Neural crest cell (in vitro differentiated cells): ENCODE measurements at regions not wholly inside any gene's neighbourhood (a gene's known extent, or its start where the extent isn't known, plus 50 kb on each side); places are given as distances from the start of the nearest gene placed in this dataset.

Source experiments
- DNase-seq: peaks from one replicate; pipeline ENCODE4 v3.0.0; 2021; ENCODE audit warnings: low read depth, mixed read lengths, low spot score
- H3K27ac Mint-ChIP-seq: one replicate; pipeline ENCODE4 v1.8.0; 2021; ENCODE audit warnings: mild to moderate bottlenecking, mixed read lengths; ENCODE audit not compliant: unreplicated experiment
- H3K27me3 Mint-ChIP-seq: 2 replicates; pipeline ENCODE4 v1.8.0; 2021; ENCODE audit warnings: low read depth, mild to moderate bottlenecking, mixed read lengths
- H3K36me3 Mint-ChIP-seq: 2 replicates; pipeline ENCODE4 v1.8.0; 2021; ENCODE audit warnings: low read depth, mild to moderate bottlenecking, mixed read lengths
- H3K4me1 Mint-ChIP-seq: 2 replicates; pipeline ENCODE4 v1.8.0; 2021; ENCODE audit warnings: mixed read lengths
- H3K4me3 Mint-ChIP-seq: one replicate; pipeline ENCODE4 v1.8.0; 2021; ENCODE audit warnings: mild to moderate bottlenecking, mixed read lengths
- H3K9me3 Mint-ChIP-seq: 2 replicates; pipeline ENCODE4 v1.8.0; 2021; ENCODE audit warnings: mixed read lengths
- CTCF ChIP-seq: fragments of 200-600 bp; sonication (generic); conservative IDR thresholded peaks from 2 replicates; pipeline ENCODE4 v1.5.0; 2021; ENCODE audit warnings: antibody characterized with exemption, mild to moderate bottlenecking

DNA sequence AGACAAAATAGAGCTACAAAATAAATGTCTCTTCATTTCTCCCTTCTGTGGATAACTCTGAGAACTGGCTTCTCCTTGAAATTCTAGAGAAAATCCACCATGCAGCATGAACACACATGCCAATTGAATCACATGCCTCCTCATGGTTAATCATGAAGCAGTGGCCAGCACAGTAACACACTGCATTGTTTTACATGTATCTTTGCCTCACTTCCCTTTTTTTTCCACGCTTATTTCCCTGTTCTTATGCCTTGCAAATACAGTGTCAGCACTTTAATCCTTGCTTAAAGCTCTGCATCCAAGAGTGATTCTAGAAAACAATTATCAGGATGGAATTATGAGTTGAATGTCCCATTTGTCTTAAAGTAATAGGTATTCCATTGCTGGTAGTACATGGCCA, 50.3 kb upstream of the ZBTB7C start:
- Mint-ChIP-seq H3K27ac (no peak overlapping the region), H3K4me3 (no peak overlapping the region), H3K4me1 (peaks cover 8% of the 10 kb centered on the region), H3K36me3 (no peaks in the 10 kb centered on the region), H3K9me3 (no peaks in the 10 kb centered on the region), H3K27me3 (no peaks in the 10 kb centered on the region)
- no peak for TF ChIP-seq CTCF
- no peak for DNase-seq

DNA sequence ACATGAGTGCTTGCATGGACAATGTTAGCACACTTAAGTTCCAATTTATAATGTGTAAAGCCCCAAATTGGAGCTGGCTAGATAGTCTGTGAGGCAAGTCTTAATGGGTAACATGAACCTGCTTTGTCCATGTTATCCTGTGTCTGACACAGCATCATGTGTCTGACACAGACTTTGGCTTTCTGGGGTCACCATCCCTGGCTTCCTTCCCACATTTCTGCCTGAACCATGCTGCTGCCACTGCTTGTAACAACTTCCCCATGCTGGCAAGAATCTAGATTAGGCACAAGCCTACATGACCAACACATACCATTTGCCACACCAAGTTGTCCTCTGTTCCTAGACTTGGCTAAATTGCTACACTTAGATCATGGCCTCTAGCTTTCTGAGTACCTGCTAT, 49.8 kb upstream of the ZBTB7C start:
- no peaks in the 10 kb centered on the region for H3K27me3 Mint-ChIP-seq

More for the DNA sequence above, 49.8 kb upstream of the ZBTB7C start:
- H3K27ac Mint-ChIP-seq: no peak overlapping the region
- no peak overlapping the region for H3K4me3 Mint-ChIP-seq
- no peaks in the 10 kb centered on the region for H3K9me3 Mint-ChIP-seq
- no peaks in the 10 kb centered on the region for H3K36me3 Mint-ChIP-seq
- peaks cover 12% of the 10 kb centered on the region for H3K4me1 Mint-ChIP-seq
- no peak for DNase-seq
- TF ChIP-seq CTCF: no peak
